GM19438 (cell line): ENCODE measurements at regions not wholly inside any gene's neighbourhood (a gene's known extent, or its start where the extent isn't known, plus 50 kb on each side); places are given as distances from the start of the nearest gene placed in this dataset.
A peak's percentile ranks its signal among the peaks of the same experiment; 100 is the strongest.
"Not testable (repeated sequence)": the region's sequence is repeated elsewhere in the genome, so short reads cannot be mapped to it uniquely, and the experiment has no call there.

Experiments
- ATAC-seq: cut with Tn5 transposase; IDR thresholded peaks from one replicate; pipeline ENCODE4 v1.9.1; 2021; ENCODE audit warnings: low read depth; ENCODE audit not compliant: unreplicated experiment

DNA sequence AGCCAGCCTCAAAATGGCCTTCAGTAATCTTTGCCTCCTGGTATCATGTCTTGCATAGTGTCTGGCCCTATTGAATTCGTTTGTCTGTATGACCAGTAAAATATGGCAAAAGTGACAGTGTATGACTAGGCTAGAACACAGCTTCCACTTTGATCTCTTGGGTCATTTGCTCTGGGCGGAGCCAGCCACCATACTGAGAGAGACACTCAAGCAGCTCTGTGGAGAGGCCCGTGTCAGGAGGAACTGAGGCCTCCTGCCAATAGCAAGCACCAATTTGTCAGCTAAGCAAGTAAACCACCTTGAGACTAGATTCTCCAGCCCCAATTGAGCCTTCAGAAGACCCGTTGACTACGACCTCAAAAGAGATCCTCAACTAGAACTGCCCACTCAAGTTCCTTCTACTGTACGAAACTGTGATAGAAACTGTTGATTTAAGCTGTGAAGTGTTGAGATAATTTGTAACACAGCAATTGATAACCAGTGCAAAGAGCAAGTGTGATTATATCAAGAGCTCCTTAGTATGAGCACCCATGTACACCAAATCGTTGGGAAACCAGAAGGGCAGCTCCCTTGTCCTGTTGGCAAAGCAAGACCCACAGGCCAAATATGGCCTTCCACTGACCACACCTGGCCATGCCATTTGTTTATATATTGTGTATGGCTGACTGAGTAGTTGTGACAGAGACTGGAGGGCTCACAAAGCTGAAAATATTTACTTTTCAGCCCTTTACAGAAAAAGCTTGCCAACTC, 52.7 kb upstream of the SERBP1 start:
- no peak for ATAC-seq

GRCh38 chr1:67484492-67484891, 54.3 kb upstream of the SERBP1 start:
- ATAC-seq: no peak

- no peak for ATAC-seq
Observed at GRCh38 chr1:67485046-67485811, 55.0 kb upstream of the SERBP1 start.

GRCh38 chr1:67489643-67490042, 59.4 kb upstream of the SERBP1 start:
- no peak for ATAC-seq

GRCh38 chr1:67491280-67491679, 61.1 kb upstream of the SERBP1 start:
- ATAC-seq: no peak

DNA sequence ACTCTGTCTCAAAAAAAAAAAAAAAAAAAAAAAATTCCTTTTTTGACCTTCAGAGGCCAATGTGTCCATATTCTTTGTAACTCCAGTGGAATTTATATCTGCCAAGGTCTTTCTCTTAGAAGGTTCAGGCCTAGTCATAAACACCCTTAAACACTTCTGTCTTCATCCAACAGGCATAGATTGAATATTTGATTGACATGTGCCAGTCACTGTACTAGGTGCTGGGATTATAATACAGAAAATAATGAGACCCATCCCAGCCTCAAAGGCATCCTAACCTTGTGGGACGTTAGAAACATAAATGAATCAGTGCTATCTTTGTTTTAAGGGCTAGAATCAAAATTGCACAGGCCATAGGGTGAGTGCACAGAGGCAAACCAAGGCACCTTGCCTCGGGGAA, 62.9 kb upstream of the SERBP1 start:
- ATAC-seq: no peak

DNA sequence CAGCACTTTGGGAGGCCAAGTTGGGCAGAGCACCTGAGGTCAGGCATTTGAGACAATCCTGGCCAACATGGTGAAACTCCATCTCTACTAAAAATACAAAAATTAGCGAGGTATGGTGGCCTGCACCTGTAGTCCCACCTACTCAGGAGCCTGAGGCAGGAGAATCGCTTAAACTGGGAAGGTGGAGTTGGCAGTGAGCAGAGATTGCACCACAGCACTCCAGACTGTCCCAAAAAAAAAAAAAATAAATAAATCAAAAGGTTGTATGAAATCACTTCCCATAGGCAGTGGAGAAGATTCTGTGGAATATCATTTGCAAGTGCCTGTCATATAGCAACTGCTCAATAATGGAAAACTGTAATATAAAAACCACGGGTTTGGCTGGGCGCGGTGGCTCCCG, 65.1 kb upstream of the SERBP1 start:
- no peak for ATAC-seq

DNA sequence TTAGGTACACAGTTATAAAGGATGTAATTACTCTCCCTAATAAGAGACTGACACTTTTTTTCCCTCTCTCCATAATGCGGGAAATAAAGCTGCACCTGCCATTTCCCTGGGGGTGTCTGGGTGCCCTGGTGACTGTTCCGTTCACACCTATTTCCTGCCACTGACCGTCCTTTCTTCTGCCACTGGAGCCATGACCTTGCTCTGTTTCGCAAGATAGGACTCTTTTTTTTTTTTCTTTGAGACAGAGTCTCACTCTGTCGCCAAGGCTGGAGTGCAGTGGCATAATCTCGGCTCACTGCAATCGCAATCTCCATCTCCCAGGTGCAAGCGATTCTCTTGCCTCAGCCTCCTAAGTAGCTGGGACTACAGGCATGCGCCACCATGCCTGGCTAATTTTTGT, 66.1 kb upstream of the SERBP1 start:
- ATAC-seq: no peak

DNA sequence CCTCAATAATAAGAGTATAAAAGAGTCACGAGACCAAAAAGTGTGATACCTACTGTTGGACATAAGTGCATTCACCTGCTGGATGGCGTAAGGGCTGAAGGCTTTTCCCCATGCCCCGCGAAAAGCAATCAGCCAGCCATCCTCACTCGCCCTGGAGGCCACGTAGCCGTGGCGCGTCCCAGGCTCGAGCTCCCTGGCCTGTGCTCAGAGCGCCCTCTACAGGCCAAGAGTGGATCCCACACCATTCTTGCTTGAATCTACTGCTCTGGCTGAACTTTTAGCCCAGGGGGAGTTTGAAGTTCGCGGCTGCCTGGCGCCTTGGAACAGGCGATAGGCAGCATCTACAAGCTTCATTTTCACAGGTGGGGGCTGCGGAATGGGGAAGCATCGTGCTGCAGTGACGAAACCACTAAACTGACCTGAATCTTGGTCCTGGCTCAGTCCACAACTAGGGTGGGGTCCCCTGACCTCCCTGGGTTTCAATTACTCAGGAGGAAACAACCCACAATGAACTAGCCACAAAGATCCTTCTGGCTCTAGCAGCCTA, 70.3 kb upstream of the SERBP1 start:
- peak; percentile 92 for ATAC-seq

GRCh38 chr1:67503974-67504373, 73.8 kb upstream of the SERBP1 start:
- ATAC-seq: no peak

- not testable (repeated sequence) for ATAC-seq
Observed at GRCh38 chr1:67513392-67514294, 83.4 kb upstream of the SERBP1 start.

GRCh38 chr1:67514300-67514699, 84.1 kb upstream of the SERBP1 start:
- no peak for ATAC-seq

DNA sequence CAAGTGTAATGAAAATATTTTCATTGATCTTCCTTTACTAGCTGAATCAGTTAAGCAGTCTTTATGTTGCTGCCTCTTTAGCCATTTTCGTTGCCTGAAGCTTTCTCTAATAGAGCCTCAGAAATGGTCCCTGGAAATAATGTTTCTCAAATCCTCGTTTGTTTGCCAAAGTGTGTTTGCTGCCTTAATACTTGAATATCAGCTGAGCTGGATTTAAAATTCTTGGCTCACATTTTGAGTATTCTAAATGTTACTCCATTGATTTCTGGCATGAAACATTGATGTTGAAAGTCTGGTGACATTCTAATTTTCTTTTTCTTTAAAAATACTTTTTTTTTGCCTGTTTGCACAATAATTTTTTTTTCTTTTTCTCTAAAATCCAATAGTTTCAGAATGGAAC, 84.6 kb upstream of the SERBP1 start:
- ATAC-seq: no peak

DNA sequence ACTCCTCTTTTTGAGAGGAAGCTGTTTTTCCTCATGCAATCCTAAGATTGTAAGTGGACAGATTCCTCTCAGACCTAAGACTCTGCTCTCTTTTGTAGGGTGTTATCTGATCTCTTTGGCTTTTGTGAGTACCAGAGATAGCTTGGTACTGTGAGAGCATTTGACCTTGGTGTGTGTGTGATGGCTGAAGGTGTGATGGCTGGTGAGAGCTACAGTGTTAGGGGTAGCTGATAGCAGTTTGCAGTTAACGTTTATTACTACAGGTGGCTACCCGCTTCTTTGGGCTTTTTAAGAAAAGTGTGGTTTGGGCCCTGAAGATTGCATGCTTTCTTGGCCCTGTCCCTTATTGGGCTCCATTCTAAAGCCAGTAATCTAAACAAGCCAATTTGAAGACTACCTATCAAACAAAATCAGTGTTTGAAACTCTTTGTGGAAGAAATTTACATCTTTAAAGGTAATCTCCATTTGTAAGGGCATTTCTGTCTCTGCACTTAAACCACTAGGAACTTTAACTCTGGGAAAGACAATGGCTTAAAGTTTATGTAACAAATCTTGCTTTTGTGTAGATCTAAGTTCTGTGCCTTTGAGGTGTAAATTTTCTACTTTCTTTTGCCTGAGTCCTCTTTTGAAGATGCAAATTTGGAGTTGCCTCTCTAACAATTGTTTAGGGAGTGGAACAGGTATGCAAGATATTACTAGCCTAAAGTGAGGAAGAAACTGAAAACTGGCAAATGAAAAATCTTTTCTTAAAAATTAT, 85.3 kb upstream of the SERBP1 start:
- ATAC-seq: no peak

DNA sequence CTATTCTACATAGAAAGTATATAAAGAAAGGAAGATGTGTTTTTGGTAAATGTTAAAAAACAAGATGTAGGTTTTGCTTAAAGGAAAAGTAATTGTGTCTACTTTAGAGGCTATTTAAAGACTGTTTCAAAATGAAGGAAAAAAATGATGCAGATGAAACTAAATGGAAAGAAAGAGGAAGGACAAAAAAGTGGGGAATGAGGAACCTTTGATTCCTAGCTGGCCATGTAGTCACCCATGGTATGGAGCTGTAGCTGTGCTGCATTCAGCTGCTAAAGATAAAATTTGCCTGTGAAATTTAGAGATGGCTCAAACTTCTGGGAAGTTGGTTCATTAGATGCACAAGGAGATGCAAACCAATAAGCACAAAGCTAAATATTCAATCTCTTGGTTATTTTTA, 86.8 kb upstream of the SERBP1 start:
- no peak for ATAC-seq

DNA sequence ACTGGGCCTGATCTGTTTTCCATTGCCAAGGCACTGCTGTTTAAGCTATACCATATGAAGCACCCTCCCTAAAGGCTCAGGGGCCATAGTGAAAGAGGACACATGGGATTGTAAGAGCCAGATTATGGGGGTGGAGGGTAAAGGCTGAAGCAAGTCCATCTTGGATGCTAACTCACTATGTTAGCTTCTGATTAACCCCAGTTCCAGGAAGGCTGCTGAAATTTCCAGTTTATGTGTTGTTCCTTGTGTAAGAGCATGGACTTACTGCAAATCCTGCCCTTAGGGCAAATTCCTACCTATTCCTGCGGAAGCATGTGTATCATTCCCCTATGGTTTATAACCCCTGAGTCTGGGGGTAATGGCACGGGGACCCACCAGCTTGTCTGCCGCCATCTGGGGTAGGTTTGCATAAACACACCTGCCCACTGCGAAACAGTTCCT, 91.8 kb upstream of the SERBP1 start:
- no peak for ATAC-seq

GRCh38 chr1:67522793-67523192, 92.6 kb upstream of the SERBP1 start:
- ATAC-seq: no peak

GRCh38 chr1:67524143-67525052, 94.2 kb upstream of the SERBP1 start:
- no peak for ATAC-seq
